C4-2B (cell line): ENCODE measurements at regions not wholly inside any gene's neighbourhood (a gene's known extent, or its start where the extent isn't known, plus 50 kb on each side); places are given as distances from the start of the nearest gene placed in this dataset.

Experiments
- H3K27ac ChIP-seq: fragments of 450-650 bp; 2 replicates; pipeline ENCODE4 v1.5.1; 2017
- CTCF ChIP-seq: fragments of 450-650 bp; conservative IDR thresholded peaks from 2 replicates; pipeline ENCODE4 v1.5.1; 2017; ENCODE audit warnings: mild to moderate bottlenecking
- ZFX ChIP-seq: fragments of 450-650 bp; IDR thresholded peaks from 2 replicates; pipeline ENCODE4 v1.6.1; 2017

- no peak overlapping the region for H3K27ac ChIP-seq
- TF ChIP-seq CTCF (no peak), ZFX (no peak)
Measured at GRCh38 chr1:187096689-187097088, 267.9 kb downstream of the PLA2G4A start.

- no peak for TF ChIP-seq CTCF
- no peak for TF ChIP-seq ZFX
- no peak overlapping the region for H3K27ac ChIP-seq
Measured at GRCh38 chr1:187110351-187110750, 281.6 kb downstream of the PLA2G4A start.

GRCh38 chr1:187114792-187115191 is 286.0 kb downstream of the PLA2G4A start:
- no peak overlapping the region for H3K27ac ChIP-seq
- no peak for TF ChIP-seq ZFX
- no peak for TF ChIP-seq CTCF

GRCh38 chr1:187121661-187122060 is 292.9 kb downstream of the PLA2G4A start:
- no peak overlapping the region for H3K27ac ChIP-seq
- TF ChIP-seq CTCF (no peak), ZFX (no peak)

- TF ChIP-seq CTCF (no peak), ZFX (no peak)
- H3K27ac ChIP-seq, result no peak overlapping the region
Measured at GRCh38 chr1:187122566-187122965, 293.8 kb downstream of the PLA2G4A start.

- TF ChIP-seq CTCF, result no peak
- no peak for TF ChIP-seq ZFX
- no peak overlapping the region for H3K27ac ChIP-seq
Measured at GRCh38 chr1:187129132-187129531, 300.4 kb downstream of the PLA2G4A start.

GRCh38 chr1:187143783-187144182 is 315.0 kb downstream of the PLA2G4A start:
- TF ChIP-seq ZFX, result no peak
- TF ChIP-seq CTCF, result no peak
- no peak overlapping the region for H3K27ac ChIP-seq
